ENCODE measurements at regions not wholly inside any gene's neighbourhood (a gene's known extent, or its start where the extent isn't known, plus 50 kb on each side); places are given as distances from the start of the nearest gene placed in this dataset.
A peak's percentile ranks its signal among the peaks of the same experiment; 100 is the strongest.

- no peak for TF ChIP-seq CTCF (IDR thresholded peaks at IDR 0.05; ENCODE audit: insufficient read depth, low read depth, low read length)
- no peak overlapping the region for H3K4me3 ChIP-seq (ENCODE audit: low read depth, low read length)
- peak; percentile 3 for DNase-seq (ENCODE audit: low read depth)
These were observed 509.4 kb downstream of the GALC start for GRCh38 chr14:87483271-87484260.

GRCh38 chr14:87468531-87468930, 524.5 kb downstream of the GALC start:
- no peak for TF ChIP-seq CTCF (IDR thresholded peaks at IDR 0.05; ENCODE audit: insufficient read depth, low read depth, low read length)
- DNase-seq (ENCODE audit: low read depth) = no peak
- no peak overlapping the region for H3K4me3 ChIP-seq (ENCODE audit: low read depth, low read length)

GRCh38 chr14:87467578-87467977, 525.4 kb downstream of the GALC start:
- TF ChIP-seq CTCF (IDR thresholded peaks at IDR 0.05; ENCODE audit: insufficient read depth, low read depth, low read length) = no peak
- DNase-seq (ENCODE audit: low read depth) = no peak
- H3K4me3 ChIP-seq (ENCODE audit: low read depth, low read length) = no peak overlapping the region

- no peak for TF ChIP-seq CTCF (IDR thresholded peaks at IDR 0.05; ENCODE audit: insufficient read depth, low read depth, low read length)
- no peak for DNase-seq (ENCODE audit: low read depth)
- no peak overlapping the region for H3K4me3 ChIP-seq (ENCODE audit: low read depth, low read length)
These were observed 527.2 kb downstream of the GALC start for GRCh38 chr14:87465770-87466169.

- TF ChIP-seq CTCF (IDR thresholded peaks at IDR 0.05; ENCODE audit: insufficient read depth, low read depth, low read length) = no peak
- no peak overlapping the region for H3K4me3 ChIP-seq (ENCODE audit: low read depth, low read length)
- no peak for DNase-seq (ENCODE audit: low read depth)
These were observed 531.3 kb downstream of the GALC start for GRCh38 chr14:87461704-87462103.

- TF ChIP-seq CTCF (IDR thresholded peaks at IDR 0.05; ENCODE audit: insufficient read depth, low read depth, low read length) = no peak
- DNase-seq (ENCODE audit: low read depth) = peak; percentile 31
- H3K4me3 ChIP-seq (ENCODE audit: low read depth, low read length) = peak overlapping the region; percentile 29
These were observed 535.3 kb downstream of the GALC start for GRCh38 chr14:87457720-87458119.

Measured in fibroblast of villous mesenchyme (primary cell).